ENCODE measurements at regions not wholly inside any gene's neighbourhood (a gene's known extent, or its start where the extent isn't known, plus 50 kb on each side); places are given as distances from the start of the nearest gene placed in this dataset.
"Not testable (repeated sequence)": the region's sequence is repeated elsewhere in the genome, so short reads cannot be mapped to it uniquely, and the experiment has no call there.

GRCh38 chrX:143270317-143270716 lies 244.6 kb downstream of the SPANXN4 start:
- H3K9me3 ChIP-seq (ENCODE audit: low read length) = no peaks in the 10 kb centered on the region
- ChIA-PET CTCF (ENCODE audit: unreplicated experiment) (no interaction called here), POLR2A (no interaction called here)
- no peaks in the 10 kb centered on the region for H3K4me1 ChIP-seq (ENCODE audit: insufficient read depth, low read length, poor library complexity, severe bottlenecking)
- BruUV-seq (replicated peaks) = no TSS peak
- no peaks in the 10 kb centered on the region for H4K20me1 ChIP-seq (ENCODE audit: insufficient read depth, low read length)
- no peak overlapping the region for H3K27ac ChIP-seq (ENCODE audit: low read depth, low read length, poor library complexity, severe bottlenecking)
- no peaks in the 10 kb centered on the region for H3K36me3 ChIP-seq (ENCODE audit: insufficient read depth, low read length)
- TF ChIP-seq, protein P1, sequence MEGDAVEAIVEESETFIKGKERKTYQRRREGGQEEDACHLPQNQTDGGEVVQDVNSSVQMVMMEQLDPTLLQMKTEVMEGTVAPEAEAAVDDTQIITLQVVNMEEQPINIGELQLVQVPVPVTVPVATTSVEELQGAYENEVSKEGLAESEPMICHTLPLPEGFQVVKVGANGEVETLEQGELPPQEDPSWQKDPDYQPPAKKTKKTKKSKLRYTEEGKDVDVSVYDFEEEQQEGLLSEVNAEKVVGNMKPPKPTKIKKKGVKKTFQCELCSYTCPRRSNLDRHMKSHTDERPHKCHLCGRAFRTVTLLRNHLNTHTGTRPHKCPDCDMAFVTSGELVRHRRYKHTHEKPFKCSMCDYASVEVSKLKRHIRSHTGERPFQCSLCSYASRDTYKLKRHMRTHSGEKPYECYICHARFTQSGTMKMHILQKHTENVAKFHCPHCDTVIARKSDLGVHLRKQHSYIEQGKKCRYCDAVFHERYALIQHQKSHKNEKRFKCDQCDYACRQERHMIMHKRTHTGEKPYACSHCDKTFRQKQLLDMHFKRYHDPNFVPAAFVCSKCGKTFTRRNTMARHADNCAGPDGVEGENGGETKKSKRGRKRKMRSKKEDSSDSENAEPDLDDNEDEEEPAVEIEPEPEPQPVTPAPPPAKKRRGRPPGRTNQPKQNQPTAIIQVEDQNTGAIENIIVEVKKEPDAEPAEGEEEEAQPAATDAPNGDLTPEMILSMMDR (conservative IDR thresholded peaks at IDR 0.05; ENCODE audit: low read length) = no peak
- TF ChIP-seq EZH2phosphoT487 (IDR thresholded peaks at IDR 0.05; ENCODE audit: borderline replicate concordance, low read depth, low read length) = no peak
- H3K4me3 ChIP-seq (ENCODE audit: low read depth, low read length, poor library complexity, severe bottlenecking) = no peak overlapping the region
- DNase-seq (ENCODE audit: low spot score) = no peak
- intact Hi-C loops (cut with micrococcal nuclease; ENCODE audit: unreplicated experiment) = no loop called here
- no peaks in the 10 kb centered on the region for H3K9me2 ChIP-seq (ENCODE audit: insufficient read depth, low read length)
- H3K4me2 ChIP-seq (ENCODE audit: low read length) = no peak overlapping the region
- H2AFZ ChIP-seq (ENCODE audit: low read length) = no peak overlapping the region
- H3K79me2 ChIP-seq (ENCODE audit: insufficient read depth, low read depth, low read length) = no peaks in the 10 kb centered on the region

- H3K79me2 ChIP-seq (ENCODE audit: insufficient read depth, low read depth, low read length); H4K20me1 ChIP-seq (ENCODE audit: insufficient read depth, low read length); DNase-seq (ENCODE audit: low spot score); H3K4me3 ChIP-seq (ENCODE audit: low read depth, low read length, poor library complexity, severe bottlenecking); intact Hi-C loops (cut with micrococcal nuclease; ENCODE audit: unreplicated experiment); POLR2A ChIA-PET; H3K36me3 ChIP-seq (ENCODE audit: insufficient read depth, low read length); H2AFZ ChIP-seq (ENCODE audit: low read length); H3K27ac ChIP-seq (ENCODE audit: low read depth, low read length, poor library complexity, severe bottlenecking); H3K4me2 ChIP-seq (ENCODE audit: low read length); CTCF ChIA-PET (ENCODE audit: unreplicated experiment); H3K4me1 ChIP-seq (ENCODE audit: insufficient read depth, low read length, poor library complexity, severe bottlenecking); H3K9me3 ChIP-seq (ENCODE audit: low read length); H3K9me2 ChIP-seq (ENCODE audit: insufficient read depth, low read length); BruUV-seq (replicated peaks): not testable (repeated sequence)
Observed at GRCh38 chrX:143244593-143244992, 218.9 kb downstream of the SPANXN4 start.

- Histone ChIP-seq H3K4me3 (ENCODE audit: low read depth, low read length, poor library complexity, severe bottlenecking) (no peak overlapping the region), H3K4me2 (ENCODE audit: low read length) (no peak overlapping the region), H3K4me1 (ENCODE audit: insufficient read depth, low read length, poor library complexity, severe bottlenecking) (no peaks in the 10 kb centered on the region), H4K20me1 (ENCODE audit: insufficient read depth, low read length) (no peaks in the 10 kb centered on the region), H2AFZ (ENCODE audit: low read length) (no peak overlapping the region), H3K36me3 (ENCODE audit: insufficient read depth, low read length) (no peaks in the 10 kb centered on the region), H3K9me2 (ENCODE audit: insufficient read depth, low read length) (no peaks in the 10 kb centered on the region), H3K79me2 (ENCODE audit: insufficient read depth, low read depth, low read length) (no peaks in the 10 kb centered on the region), H3K9me3 (ENCODE audit: low read length) (no peaks in the 10 kb centered on the region), H3K27ac (ENCODE audit: low read depth, low read length, poor library complexity, severe bottlenecking) (no peak overlapping the region)
- CTCF ChIA-PET (ENCODE audit: unreplicated experiment) = no interaction called here
- BruUV-seq (replicated peaks) = no TSS peak
- no peak for TF ChIP-seq EZH2phosphoT487 (IDR thresholded peaks at IDR 0.05; ENCODE audit: borderline replicate concordance, low read depth, low read length)
- TF ChIP-seq, protein P1 (conservative IDR thresholded peaks at IDR 0.05; ENCODE audit: low read length) = no peak
- intact Hi-C loops (cut with micrococcal nuclease; ENCODE audit: unreplicated experiment) = no loop called here
- no peak for DNase-seq (ENCODE audit: low spot score)
- POLR2A ChIA-PET = no interaction called here
Observed at GRCh38 chrX:143240658-143241057, 214.9 kb downstream of the SPANXN4 start.

All from OCI-LY7 (cell line).